ENCODE measurements at regions not wholly inside any gene's neighbourhood (a gene's known extent, or its start where the extent isn't known, plus 50 kb on each side); places are given as distances from the start of the nearest gene placed in this dataset.

DNA sequence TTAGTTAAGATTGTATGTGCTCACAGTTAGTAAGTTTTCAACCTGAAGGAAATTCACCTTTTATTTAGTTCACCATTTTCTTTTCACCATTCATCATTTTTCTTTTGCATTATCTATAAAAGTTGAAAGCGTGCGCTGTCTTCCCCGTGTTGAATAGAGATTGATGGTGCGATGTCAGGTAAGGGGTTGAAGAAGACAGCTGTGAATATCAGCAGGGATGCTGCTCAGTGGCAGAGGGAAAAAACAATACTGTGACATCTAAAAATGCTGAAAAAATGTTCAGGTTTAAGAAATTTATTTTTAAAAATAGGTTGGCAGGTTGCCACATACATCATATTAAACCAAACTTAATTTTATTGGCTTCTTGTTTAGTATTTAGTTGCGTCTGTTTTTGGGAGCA, 815.0 kb downstream of the DTWD2 start:
- Histone ChIP-seq H3K4me3 (ENCODE audit: low read depth, low read length) (no peak overlapping the region), H3K36me3 (ENCODE audit: control insufficient read depth, insufficient read depth, low read length) (no peaks in the 10 kb centered on the region), H3K27me3 (ENCODE audit: control insufficient read depth, insufficient read depth, low read length) (no peaks in the 10 kb centered on the region)
- no peak for DNase-seq (ENCODE audit: low read depth)
- TF ChIP-seq, protein P1, sequence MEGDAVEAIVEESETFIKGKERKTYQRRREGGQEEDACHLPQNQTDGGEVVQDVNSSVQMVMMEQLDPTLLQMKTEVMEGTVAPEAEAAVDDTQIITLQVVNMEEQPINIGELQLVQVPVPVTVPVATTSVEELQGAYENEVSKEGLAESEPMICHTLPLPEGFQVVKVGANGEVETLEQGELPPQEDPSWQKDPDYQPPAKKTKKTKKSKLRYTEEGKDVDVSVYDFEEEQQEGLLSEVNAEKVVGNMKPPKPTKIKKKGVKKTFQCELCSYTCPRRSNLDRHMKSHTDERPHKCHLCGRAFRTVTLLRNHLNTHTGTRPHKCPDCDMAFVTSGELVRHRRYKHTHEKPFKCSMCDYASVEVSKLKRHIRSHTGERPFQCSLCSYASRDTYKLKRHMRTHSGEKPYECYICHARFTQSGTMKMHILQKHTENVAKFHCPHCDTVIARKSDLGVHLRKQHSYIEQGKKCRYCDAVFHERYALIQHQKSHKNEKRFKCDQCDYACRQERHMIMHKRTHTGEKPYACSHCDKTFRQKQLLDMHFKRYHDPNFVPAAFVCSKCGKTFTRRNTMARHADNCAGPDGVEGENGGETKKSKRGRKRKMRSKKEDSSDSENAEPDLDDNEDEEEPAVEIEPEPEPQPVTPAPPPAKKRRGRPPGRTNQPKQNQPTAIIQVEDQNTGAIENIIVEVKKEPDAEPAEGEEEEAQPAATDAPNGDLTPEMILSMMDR (IDR thresholded peaks at IDR 0.05; ENCODE audit: insufficient read depth, low read length, poor library complexity, severe bottlenecking): no peak

DNA sequence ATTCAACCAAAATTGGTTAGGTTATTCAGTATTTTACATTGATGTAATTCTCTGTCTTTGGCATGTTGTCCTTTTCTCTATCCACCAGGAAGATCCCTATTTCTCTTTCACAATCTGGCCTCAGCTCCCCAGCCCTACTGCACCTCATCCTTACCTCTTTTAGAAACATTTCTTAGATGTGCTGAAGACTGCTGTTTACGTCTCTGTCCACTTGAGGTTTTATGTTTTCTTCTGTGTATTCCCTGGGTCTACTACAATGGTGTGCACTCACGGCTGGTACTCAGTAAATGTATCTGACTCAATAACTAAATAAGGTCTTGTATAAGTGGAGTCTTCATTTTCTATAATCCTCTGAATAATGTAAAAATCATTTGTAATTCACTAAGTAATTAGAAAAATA, 822.7 kb downstream of the DTWD2 start:
- Histone ChIP-seq H3K36me3 (ENCODE audit: control insufficient read depth, insufficient read depth, low read length) (no peaks in the 10 kb centered on the region), H3K4me3 (ENCODE audit: low read depth, low read length) (no peak overlapping the region), H3K27me3 (ENCODE audit: control insufficient read depth, insufficient read depth, low read length) (no peaks in the 10 kb centered on the region)
- no peak for DNase-seq (ENCODE audit: low read depth)
- TF ChIP-seq, protein P1 (IDR thresholded peaks at IDR 0.05; ENCODE audit: insufficient read depth, low read length, poor library complexity, severe bottlenecking): no peak

DNA sequence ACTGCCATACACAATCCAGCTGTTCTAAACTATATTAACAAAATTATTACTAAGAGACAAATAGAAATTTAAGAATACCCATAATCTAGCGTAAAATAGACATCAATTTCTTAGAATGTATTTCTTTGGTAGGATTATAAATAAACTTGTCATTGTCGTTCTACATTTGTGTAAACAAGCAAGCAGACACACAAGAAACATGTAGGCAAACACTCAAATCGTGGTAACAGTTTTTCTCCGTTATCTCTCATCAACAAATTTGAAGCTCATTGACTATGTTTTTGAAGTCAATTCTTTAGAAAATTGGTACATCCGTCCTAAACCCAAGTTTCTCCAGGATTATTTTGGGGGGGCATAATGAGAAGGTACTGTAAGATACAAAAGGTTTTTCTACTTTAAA, 832.2 kb downstream of the DTWD2 start:
- Histone ChIP-seq H3K36me3 (ENCODE audit: control insufficient read depth, insufficient read depth, low read length) (no peaks in the 10 kb centered on the region), H3K4me3 (ENCODE audit: low read depth, low read length) (no peak overlapping the region), H3K27me3 (ENCODE audit: control insufficient read depth, insufficient read depth, low read length) (no peaks in the 10 kb centered on the region)
- TF ChIP-seq, protein P1 (IDR thresholded peaks at IDR 0.05; ENCODE audit: insufficient read depth, low read length, poor library complexity, severe bottlenecking): no peak
- DNase-seq (ENCODE audit: low read depth): no peak

DNA sequence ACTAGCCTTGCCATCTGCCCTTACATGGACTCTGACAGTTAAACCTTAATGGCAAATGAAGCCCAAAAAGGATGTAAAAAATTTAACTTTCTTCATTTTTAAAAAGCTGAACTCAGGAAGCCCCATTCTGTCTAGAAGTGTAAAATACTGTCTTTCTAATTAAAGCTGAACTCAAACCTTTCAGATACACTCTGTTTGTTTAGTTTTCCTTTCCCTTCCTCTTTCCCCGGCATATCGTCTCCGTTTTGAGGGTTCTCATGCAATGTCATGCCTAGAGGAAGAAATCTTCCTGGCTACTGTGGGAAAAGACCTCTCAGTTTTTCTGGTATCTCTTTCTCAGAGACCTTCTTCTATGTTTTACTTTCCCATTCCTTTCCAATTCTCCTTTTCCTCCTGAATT, 841.5 kb downstream of the DTWD2 start:
- no peaks in the 10 kb centered on the region for H3K36me3 ChIP-seq (ENCODE audit: control insufficient read depth, insufficient read depth, low read length)
- no peak overlapping the region for H3K4me3 ChIP-seq (ENCODE audit: low read depth, low read length)
- TF ChIP-seq, protein P1 (IDR thresholded peaks at IDR 0.05; ENCODE audit: insufficient read depth, low read length, poor library complexity, severe bottlenecking): no peak
- no peak for DNase-seq (ENCODE audit: low read depth)
- no peaks in the 10 kb centered on the region for H3K27me3 ChIP-seq (ENCODE audit: control insufficient read depth, insufficient read depth, low read length)

DNA sequence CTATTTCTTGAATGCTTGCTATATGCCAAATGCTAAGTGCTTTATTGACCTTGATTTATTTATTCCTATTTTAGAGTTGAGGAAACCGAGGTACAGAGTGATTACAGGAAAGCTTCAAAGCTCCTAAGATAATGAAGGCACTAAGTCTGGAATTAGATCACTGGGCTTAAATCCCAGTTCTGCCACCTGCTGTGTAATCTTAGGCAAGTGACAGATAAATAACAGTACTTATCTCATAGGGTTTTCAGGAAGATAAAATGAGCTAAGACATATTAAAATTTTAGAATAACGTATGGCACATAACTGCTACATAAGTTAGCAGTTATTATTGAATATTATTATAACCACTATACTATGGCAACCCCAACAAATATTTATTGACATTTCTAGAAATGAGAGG, 843.8 kb downstream of the DTWD2 start:
- TF ChIP-seq, protein P1 (IDR thresholded peaks at IDR 0.05; ENCODE audit: insufficient read depth, low read length, poor library complexity, severe bottlenecking): no peak
- Histone ChIP-seq H3K36me3 (ENCODE audit: control insufficient read depth, insufficient read depth, low read length) (no peaks in the 10 kb centered on the region), H3K27me3 (ENCODE audit: control insufficient read depth, insufficient read depth, low read length) (no peaks in the 10 kb centered on the region), H3K4me3 (ENCODE audit: low read depth, low read length) (no peak overlapping the region)
- no peak for DNase-seq (ENCODE audit: low read depth)

DNA sequence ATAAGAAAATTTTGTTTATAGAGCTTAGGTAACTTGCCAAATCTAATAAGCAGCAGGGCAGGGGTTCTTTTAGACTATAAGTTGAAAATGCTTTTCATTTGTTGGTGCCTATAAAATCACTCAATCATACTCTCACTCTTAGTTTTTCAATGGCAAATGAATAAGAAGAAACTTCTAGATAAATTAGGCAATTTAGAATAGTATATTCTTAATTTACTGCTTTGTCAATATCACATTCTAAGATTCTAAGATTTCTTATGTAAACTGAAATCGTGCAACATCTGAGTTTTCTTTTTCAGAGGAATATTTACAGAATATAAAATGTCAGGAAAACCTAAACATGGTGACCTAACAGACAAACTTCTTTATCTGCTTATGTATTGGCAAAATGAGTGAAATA, 849.0 kb downstream of the DTWD2 start:
- no peaks in the 10 kb centered on the region for H3K27me3 ChIP-seq (ENCODE audit: control insufficient read depth, insufficient read depth, low read length)
- no peaks in the 10 kb centered on the region for H3K36me3 ChIP-seq (ENCODE audit: control insufficient read depth, insufficient read depth, low read length)
- TF ChIP-seq, protein P1 (IDR thresholded peaks at IDR 0.05; ENCODE audit: insufficient read depth, low read length, poor library complexity, severe bottlenecking): no peak
- H3K4me3 ChIP-seq (ENCODE audit: low read depth, low read length): no peak overlapping the region
- DNase-seq (ENCODE audit: low read depth): no peak

Measured in kidney epithelial cell (primary cell).